Head of caudate nucleus (tissue), 42 donors: ENCODE measurements at regions not wholly inside any gene's neighbourhood (a gene's known extent, or its start where the extent isn't known, plus 50 kb on each side); places are given as distances from the start of the nearest gene placed in this dataset.

Source experiments
- DNase-seq, 42 donors: peaks; one replicate each; pipeline versions ENCODE4 v3.0.0 to v3.0.0-alpha.2; 2020 to 2021; ENCODE audit warnings: mixed read lengths in 7 of 42
- intact Hi-C: fragments of 100-400 bp; cut with DNase I; formaldehyde crosslinking; loops from one replicate; pipeline ENCODE4 v1.15.0; 2022

DNA sequence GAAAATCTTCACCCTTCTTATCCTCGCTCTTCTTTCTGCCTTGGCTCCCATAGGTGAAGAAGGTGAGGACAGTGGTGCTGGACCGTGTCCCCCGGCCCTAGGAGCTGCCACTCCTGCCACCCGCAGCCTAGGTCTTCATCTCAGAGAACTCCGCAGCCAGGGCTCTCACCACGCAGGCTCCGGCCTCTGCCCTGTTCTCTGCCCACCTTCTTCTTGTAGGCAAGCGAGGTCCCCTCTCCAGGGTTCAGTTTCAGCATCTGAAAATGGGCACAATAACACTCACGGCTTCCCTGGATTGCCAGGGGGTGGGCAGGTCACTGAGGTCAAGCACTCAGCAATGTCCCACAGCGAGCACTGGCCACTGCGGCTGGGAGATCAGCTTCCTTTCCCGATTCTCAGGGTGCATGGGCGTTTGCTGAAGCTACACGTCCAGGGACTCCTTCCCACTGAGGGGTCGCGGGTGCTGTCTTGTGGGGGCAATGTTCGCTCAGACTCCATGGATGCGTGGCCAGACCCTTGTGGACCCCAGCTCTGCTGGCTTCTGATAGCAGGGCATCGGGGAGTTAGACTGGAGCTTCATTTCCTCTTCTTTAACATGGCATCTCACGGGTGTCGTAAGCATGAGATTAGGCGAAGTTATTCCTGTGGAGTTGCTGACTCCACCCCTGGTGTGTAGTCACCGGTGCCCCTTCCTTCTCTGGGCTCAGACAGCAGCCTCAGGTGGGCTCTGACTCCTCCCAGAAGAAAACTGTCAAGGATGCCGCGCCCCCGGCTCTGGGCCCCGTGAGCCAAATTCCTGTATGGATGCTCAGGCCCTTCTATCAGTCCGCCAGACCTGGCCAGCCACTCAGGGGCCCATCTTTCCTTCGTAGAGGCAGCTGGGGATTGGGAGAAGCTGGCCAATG is 145.1 kb upstream of the IRX2 start:
- intact Hi-C loops = no loop called here
- peak in 8 of 42 donors; percentile 2 to 36 (median 20) for DNase-seq

DNA sequence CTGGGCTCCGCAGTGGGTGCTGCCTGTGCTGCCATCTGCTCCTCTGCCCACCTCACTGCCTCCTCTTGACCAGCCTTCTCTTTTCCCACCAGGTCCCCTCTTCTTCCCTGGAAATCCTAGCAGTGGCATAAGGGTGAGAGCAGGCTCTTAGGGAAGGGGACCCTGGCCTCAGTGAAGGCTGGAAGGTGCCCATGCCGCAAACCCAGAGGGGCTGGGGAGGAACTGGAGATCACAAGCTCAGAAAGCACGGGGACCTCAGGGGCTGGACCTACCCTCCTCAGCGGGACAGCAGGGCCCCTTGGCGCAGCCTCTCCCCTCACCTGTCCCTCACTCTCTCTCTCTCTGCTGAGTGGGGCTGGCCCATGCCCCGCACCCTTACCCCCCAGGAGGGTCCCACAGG is 144.4 kb upstream of the IRX2 start:
- intact Hi-C loops = no loop called here
- peak in 6 of 42 donors; percentile 1 to 34 (median 12) for DNase-seq

DNA sequence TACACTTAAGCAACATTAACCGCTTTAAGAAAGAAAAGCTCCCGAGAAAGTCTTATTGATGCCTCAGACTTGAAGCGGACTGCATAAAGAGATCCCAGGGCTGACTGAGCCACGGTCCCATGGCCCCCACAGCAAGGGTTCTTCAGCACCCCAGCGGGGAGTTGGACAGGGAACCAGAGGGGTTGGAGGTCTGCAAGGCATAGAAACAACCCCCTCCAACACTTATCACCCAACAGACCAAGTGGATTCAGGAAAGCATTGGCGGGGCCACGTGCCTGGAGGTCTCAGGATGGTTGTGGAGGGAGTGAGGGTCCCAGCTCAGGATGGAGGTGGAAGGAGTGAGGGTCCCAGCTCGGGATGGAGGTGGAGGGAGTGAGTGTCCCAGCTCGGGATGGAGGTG is 143.7 kb upstream of the IRX2 start:
- peak in 5 of 42 donors; percentile 1 to 26 (median 18) for DNase-seq
- intact Hi-C loops = no loop called here

GRCh38 chr5:2894736-2895135 is 143.3 kb upstream of the IRX2 start:
- intact Hi-C loops = no loop called here
- DNase-seq = peak in 5 of 42 donors; percentile 7 to 35 (median 25)

- intact Hi-C loops = no loop called here
- DNase-seq = peak in 5 of 42 donors; percentile 5 to 33 (median 29)
Measured at GRCh38 chr5:2894316-2894715, 142.8 kb upstream of the IRX2 start.

- intact Hi-C loops = no loop called here
- DNase-seq = peak in 4 of 42 donors; percentile 8 to 30 (median 11)
Measured at GRCh38 chr5:2892466-2893000, 141.1 kb upstream of the IRX2 start.

- intact Hi-C loops = no loop called here
- peak in 5 of 42 donors; percentile 4 to 28 (median 11) for DNase-seq
Measured at GRCh38 chr5:2891781-2892180, 140.3 kb upstream of the IRX2 start.

DNA sequence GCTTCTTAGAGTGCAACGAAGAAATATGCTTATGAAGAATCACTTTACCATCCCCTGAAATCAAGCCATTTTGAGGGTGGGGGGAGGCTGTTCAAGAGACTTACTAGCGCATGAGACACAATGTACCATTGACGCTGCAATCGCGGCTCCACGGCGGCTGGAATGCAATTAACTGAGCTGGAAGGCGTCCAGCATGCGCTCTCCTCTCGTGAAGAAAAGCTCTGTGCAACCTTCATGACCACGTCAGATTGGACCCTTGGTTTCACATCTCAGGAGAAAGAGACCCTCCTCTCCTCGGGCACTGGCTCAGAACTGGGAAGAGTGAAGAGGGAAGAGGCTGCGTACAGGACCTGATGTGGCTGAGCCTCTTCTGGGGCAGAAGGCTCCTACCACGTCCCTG is 138.5 kb upstream of the IRX2 start:
- intact Hi-C loops = no loop called here
- peak in 8 of 42 donors; percentile 1 to 39 (median 12) for DNase-seq

GRCh38 chr5:2888520-2889060 is 137.1 kb upstream of the IRX2 start:
- intact Hi-C loops = no loop called here
- peak in 5 of 42 donors; percentile 1 to 18 (median 3) for DNase-seq

GRCh38 chr5:2887481-2888348 is 136.2 kb upstream of the IRX2 start:
- intact Hi-C loops = no loop called here
- DNase-seq = peak in 9 of 42 donors; percentile 6 to 39 (median 23)

DNA sequence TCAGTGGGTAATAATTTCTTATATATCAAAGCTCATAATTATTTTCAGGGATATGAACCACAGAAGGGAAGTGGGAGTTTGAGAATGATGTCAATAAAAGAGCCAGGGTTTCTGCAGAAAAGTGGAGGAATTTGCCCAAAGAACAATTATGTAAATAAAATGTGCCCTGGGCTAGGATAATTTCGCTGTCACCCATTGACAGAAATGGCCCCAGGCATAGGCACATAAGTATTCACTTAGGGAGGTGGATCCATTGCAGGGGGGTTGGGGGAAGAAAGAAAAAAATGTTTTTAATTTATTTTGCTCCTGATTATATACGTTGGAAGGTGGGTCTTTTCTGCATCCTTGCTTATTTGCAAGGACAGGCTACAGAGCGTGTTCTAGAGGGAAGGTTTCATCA is 135.1 kb upstream of the IRX2 start:
- peak in 4 of 42 donors; percentile 2 to 19 (median 16) for DNase-seq
- intact Hi-C loops = no loop called here

GRCh38 chr5:2883771-2884170 is 132.3 kb upstream of the IRX2 start:
- intact Hi-C loops = no loop called here
- DNase-seq = peak in 6 of 42 donors; percentile 2 to 18 (median 11)

- no peak for DNase-seq
- intact Hi-C loops = no loop called here
Measured at GRCh38 chr5:2879701-2880100, 128.2 kb upstream of the IRX2 start.

DNA sequence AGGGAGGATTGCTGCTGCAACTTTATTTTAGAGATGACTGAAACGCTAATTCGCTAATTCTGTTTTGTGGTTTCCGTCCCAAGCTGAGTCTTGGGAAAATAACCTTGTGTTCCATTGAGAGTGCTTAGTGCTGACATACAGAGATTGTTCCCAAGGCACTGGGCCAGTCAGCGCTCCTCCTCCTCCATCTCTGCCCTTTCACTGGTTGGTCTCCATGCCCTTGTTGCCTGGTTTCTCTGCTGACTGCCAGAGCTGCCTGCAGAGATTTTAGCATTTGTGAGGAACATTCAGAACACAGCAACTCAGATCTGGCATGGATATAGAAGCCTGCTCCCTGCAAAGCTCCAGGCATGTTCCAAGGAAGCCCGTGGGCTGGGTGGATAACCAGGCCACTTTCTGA is 126.0 kb upstream of the IRX2 start:
- intact Hi-C loops = no loop called here
- DNase-seq = peak in 31 of 42 donors; percentile 8 to 73 (median 42)

DNA sequence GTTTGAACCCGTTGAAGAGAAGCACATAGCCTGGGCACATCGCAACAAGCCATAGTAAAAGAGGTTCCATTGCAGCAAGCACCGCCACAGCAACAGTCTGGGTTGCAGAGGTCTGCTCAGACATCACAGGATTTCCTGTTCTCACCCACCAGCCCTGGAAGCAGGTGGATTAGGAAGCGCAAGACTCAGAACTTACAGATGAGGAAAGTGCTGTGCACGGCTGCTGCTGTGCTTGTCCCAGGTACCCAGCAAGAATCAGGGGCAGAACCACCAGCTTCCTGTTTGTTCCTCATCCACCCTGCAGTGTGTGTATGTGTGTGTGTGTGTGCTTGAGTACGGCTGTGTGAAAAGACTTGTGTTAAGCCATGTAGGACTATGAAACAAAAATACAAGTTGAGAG is 124.7 kb upstream of the IRX2 start:
- intact Hi-C loops = no loop called here
- DNase-seq = peak in 3 of 42 donors; percentile 5 to 18 (median 16)

GRCh38 chr5:2874099-2874498 is 122.6 kb upstream of the IRX2 start:
- DNase-seq = peak in 2 of 42 donors; percentile 25 to 33
- intact Hi-C loops = no loop called here

DNA sequence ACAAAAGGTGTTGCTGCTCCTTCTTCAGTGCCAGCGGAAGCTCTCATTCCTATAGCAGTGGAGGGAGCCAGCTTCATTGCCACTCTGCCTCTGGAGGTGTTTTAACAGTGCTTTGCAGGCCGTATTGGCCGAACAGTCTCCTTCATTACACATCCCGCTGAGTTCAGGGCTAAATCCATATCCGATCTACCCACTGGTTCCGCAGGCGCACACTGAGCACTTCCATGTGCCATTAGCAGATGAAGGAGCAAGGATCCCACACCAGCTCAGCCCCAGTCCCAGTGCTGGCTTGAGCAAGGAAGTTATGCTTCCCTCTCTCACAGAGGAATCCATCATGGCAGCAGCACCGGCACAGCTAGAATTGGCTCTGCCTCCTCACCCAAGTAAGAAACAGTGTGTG is 121.2 kb upstream of the IRX2 start:
- DNase-seq = peak in 2 of 42 donors; percentile 1 to 17
- intact Hi-C loops = no loop called here

DNA sequence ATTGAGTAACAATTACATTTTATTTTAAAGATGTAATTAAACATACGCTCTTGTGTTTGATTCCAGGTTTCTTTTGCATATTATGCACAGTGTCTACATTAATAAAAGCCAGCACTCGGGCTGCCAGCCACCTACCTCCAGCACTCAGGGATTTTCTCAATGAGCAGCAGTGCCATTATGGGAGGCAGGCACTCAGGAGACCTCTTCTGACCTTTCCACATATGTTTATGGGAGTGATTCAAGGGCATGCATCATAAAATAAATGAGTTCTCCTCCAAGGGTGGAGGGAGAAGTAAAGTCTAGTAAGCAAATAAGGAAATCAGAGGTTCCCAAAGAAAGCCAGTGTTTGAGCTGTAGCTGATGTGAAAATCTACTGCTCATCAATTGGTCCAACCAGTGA is 119.8 kb upstream of the IRX2 start:
- intact Hi-C loops = no loop called here
- peak in 1 of 42 donors; percentile 4 for DNase-seq

GRCh38 chr5:2869471-2869870 is 118.0 kb upstream of the IRX2 start:
- intact Hi-C loops = no loop called here

More at GRCh38 chr5:2869471-2869870, 118.0 kb upstream of the IRX2 start:
- no peak for DNase-seq
